ENCODE measurements at regions not wholly inside any gene's neighbourhood (a gene's known extent, or its start where the extent isn't known, plus 50 kb on each side); places are given as distances from the start of the nearest gene placed in this dataset.

DNA sequence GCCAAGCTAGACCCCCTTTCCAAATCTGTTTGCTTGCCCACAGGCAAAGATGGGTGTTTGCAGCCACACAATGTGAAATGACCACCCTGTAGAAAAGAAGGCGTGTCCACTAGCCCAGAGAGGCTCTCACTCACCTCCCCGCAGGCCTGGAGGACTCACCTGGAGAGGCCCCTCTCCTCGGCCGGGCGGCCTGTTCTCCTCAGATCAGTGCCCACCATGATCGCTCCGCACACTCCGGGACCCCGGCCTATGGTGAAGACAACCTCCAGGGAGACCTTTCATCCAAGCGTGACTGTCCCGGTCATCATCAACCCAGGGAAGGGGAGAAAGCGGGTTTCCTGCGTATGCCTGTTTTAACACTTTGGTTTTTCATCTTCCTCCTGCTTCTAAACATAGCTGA is 328.7 kb upstream of the SALL3 start:
- no peak for DNase-seq (ENCODE audit: low read depth)

GRCh38 chr18:78652001-78652545 is 327.5 kb upstream of the SALL3 start:
- no peak for DNase-seq (ENCODE audit: low read depth)

DNA sequence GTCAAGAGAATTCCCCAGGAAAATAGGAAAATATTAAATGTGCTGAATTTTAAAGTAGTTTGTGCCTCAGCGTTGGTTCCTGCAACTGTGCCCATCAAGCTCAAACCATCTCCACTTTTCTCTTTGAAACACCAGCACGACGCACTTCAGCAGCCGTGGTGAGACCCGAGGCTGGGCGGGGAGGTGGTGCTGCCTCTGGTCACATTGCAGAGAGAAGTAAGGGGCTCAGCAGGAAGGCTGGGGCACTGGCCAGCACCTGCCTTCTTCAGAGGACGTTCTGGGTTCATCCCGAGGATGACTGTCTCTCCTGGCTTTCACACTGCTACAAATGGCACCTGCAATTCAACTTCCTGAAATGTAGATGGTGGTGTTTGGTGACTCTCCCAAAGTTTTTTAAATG is 323.7 kb upstream of the SALL3 start:
- DNase-seq (ENCODE audit: low read depth): no peak

DNA sequence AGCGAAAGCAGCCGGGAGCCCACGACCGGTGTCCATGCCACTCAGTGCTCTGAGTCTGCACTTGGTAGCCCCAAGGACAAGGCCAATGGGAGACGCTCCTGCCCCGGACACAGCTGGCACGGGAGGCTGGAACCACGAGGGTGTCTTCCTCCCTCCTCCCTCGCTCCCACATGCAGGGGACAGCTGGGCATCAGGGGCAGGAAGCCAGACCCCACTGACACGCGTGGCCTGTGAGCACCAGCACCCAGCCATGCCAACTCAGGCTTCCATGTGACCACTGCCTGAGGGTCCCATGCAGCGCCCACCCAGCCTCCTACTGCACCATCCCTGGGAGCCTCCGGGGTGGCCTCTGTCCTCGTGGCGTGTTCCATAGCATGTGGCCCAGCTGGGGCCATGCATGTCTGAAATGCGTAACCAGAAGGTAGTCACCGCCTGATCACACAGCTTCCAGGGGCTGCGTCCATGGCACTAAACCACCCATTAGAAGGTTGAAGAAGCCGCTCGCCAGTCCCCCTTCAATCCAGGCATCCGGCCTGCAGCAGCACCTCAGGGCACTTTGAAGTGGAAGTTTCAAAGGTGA is 323.2 kb upstream of the SALL3 start:
- DNase-seq (ENCODE audit: low read depth): no peak

- no peak for DNase-seq (ENCODE audit: low read depth)
These were observed 321.1 kb upstream of the SALL3 start for GRCh38 chr18:78658531-78658930.

DNA sequence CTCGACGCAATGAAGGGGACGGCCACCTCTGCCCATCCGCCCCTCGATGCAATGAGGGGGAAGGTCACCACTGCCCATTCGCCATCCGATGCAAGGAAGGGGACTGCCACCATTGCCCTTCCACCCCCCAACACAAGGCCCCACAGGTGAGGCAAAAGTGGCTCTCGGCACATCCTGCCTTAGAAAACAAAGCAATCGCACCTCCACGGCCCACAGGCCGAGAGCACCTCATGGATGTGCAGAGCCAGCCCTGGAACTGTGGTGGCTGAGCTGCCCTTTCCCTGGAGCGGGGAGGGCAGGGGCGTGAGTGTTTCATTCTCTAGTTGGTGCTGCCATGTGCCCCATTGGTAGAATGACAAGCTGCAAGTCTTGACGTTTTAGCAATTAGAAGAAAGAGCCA is 320.6 kb upstream of the SALL3 start:
- no peak for DNase-seq (ENCODE audit: low read depth)

- DNase-seq (ENCODE audit: low read depth): no peak
These were observed 319.9 kb upstream of the SALL3 start for GRCh38 chr18:78659748-78660147.

- DNase-seq (ENCODE audit: low read depth): no peak
These were observed 319.3 kb upstream of the SALL3 start for GRCh38 chr18:78660311-78660710.

- DNase-seq (ENCODE audit: low read depth): no peak
These were observed 318.3 kb upstream of the SALL3 start for GRCh38 chr18:78661316-78661715.

DNA sequence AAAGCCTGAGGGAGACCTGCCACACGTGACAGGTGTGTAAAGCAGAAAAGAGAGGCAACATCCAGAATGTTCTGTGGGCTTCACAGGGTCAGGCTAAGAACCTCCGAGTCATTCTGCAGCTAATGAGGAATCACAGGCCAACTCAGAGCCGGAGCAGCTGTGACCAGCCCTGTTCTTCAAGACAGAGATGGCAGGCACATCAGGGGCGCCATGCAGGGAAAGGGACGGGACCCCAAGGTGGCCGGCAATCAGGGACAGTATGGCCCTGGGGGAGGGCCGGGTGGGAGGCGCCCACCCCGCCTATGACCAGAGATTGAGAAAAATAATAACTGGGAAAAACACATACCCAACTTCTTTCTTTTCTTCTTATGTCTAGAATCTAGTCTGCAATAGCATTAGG is 316.7 kb upstream of the SALL3 start:
- DNase-seq (ENCODE audit: low read depth): no peak

DNA sequence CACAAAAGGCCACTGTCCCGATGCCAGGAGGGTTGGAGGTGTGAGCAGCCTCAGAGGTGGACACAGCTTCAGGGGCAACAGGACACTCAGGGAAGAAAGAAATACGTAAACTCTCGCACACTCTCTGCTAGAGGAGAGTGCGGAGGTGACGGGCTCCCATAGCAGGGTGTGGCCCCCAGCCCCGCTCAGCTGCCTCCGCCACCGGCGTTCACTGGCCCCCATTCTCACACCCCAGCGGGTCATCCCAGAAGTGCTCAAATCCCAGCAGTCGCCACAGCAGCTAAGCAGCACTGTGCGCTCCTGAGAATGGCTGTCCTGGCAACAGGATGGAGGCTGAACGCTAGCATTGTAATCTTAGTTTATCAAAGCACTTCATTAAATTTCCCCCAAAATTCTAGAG is 315.6 kb upstream of the SALL3 start:
- no peak for DNase-seq (ENCODE audit: low read depth)

- no peak for DNase-seq (ENCODE audit: low read depth)
These were observed 314.8 kb upstream of the SALL3 start for GRCh38 chr18:78664848-78665247.

DNA sequence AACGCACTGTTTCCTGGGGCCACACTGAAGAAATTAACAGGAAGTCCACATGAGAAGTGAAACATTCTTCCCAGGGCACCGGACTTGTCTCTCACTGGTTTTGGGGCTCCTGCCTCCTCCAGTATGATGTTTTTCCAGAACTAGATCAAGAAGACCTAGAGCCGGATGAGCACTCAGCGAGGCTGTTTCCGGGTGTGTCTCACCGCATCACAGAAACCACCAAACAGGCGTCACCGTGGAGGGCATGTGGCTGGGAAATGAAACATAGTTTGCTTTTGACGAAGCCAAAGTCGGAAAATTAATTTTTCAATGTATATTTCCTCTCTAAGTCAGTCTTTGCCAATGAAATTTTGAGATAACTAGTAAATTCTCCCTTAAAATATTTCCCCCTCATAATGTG is 314.0 kb upstream of the SALL3 start:
- DNase-seq (ENCODE audit: low read depth): no peak

DNA sequence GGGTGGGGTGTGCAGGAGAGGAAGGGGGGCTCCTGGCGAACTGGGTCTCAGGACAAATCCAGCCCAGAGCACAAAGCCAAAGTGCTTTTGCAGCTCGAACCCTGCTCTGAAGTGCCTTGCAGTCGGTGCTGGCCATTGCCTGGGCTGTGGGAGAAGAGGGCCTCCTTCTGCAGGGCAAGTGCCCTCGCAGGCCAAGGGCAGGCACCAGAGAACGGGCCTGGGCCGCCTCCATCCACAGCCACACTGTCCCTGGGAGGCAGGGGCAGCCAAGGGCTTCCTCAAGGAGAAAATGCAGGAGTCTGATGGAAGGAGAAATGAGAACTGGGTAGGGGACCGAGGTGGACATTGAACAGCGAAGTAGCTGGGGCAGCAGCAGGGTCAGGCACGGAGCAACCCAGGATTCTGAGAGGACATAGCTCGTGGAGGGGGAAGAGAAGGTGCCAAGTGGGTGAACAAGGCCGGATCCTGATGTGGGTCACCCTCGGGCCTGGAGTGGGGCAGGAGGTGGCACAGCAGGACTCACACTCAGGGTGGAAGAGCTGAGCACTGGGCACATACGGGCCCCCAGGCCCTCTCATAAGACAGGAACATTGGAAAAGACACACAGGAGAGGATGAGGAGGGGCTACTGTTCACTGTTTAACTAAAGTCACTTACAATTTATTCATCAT is 312.8 kb upstream of the SALL3 start:
- DNase-seq (ENCODE audit: low read depth): no peak

DNA sequence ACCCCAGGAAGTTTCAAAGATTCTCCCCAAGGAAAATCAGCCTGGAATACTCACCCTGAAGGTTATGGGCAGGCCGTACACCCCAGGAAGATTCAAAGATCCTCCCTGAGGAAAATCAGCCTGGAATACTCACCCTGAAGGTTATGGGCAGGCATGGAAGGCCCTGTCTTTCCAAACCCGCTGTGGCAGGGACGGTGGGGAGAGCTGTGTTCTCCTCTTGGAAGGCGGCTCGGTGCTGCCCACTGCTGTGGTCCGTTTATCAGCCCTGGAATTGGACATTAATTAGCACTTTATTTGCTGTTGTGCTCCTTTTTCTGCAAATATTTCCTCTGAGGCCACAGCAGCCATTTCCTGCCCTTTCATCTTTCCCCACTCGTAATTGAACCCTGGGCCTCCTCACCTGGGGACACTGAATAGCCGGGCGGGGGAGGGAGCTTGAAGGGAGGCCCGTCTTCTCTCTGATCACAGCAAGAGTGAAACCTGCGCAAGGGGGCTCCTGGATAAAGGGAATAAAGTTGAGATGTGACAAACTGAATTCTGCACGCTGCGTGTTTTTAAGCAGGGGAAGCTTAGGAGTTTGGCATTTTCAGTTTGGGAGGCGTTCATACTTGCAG is 308.7 kb upstream of the SALL3 start:
- DNase-seq (ENCODE audit: low read depth): no peak

DNA sequence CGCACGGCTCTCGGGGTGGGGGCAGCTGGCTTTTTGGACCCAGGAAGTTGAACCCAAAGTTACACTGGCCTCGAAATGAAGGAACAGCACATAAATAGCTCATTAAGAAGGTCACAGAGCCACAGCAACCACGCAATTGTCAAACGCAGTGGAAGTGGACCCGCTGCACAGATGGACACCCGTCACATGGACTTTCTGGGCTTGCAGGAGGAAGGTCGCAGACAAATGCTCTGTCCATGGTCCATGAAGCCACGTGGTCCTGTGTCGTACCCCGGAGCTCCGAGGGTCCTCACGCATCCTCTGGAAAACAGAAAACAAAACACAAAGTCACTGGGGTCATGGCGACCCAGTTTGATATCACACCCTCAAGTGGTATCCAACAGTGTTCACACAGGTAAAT is 308.1 kb upstream of the SALL3 start:
- no peak for DNase-seq (ENCODE audit: low read depth)

- no peak for DNase-seq (ENCODE audit: low read depth)
These were observed 306.7 kb upstream of the SALL3 start for GRCh38 chr18:78672862-78673446.

DNA sequence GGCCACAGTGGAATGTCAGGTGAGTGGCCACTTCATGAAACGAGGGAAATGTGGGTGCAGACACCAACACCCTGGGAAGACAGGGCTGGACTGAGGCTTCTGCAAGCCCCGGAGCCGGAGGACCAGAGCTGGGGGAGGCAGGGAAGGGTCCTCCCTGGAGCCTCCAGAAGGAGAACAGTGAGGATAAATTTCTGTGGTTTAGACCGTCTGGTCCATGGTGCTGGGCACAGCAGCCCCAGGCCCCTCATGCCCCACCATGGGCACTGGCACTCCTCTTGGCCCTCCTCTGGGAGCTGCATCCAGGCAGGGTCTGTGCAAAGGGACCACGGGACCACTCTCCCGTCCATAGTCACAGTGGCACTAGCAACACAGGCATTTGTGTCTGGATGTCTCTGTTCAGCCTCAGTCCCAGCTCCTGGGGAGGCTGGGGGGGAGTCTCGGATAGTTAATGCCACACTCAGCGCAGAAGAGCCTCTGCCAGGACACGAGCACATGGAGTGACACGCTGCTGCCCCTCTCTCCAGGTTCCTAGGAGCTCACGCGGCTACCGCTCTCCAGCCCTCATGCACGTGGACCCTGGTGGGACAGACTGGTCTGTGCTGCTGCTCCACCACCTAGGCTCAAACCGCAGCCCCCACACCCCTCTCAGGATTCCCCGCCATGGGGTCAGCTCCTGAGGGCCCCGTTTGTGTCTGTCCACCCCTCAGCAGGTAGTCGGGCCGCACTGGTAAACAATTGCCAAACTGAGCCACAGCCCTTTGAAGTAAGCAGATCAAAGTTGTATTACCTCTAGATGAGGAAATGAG is 305.9 kb upstream of the SALL3 start:
- no peak for DNase-seq (ENCODE audit: low read depth)

DNA sequence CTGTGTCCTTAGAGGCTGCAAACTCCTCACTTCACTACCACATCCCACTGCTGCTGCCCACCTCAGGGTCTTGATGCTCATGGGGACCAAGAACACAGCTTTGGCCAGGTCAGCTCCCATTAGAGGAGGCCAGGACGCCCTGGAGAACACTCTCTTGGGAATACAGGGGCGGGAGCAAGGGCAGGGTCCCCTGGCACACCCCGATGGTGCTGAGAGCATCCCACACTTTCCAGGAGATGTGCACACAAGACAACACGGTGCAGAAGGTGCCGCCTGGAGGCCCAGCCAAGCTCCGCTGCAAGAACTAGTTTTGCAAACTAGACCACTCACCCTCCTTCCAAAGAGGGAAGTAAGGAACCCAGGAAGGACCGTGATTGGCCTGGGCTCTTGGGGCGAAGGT is 304.4 kb upstream of the SALL3 start:
- no peak for DNase-seq (ENCODE audit: low read depth)

DNA sequence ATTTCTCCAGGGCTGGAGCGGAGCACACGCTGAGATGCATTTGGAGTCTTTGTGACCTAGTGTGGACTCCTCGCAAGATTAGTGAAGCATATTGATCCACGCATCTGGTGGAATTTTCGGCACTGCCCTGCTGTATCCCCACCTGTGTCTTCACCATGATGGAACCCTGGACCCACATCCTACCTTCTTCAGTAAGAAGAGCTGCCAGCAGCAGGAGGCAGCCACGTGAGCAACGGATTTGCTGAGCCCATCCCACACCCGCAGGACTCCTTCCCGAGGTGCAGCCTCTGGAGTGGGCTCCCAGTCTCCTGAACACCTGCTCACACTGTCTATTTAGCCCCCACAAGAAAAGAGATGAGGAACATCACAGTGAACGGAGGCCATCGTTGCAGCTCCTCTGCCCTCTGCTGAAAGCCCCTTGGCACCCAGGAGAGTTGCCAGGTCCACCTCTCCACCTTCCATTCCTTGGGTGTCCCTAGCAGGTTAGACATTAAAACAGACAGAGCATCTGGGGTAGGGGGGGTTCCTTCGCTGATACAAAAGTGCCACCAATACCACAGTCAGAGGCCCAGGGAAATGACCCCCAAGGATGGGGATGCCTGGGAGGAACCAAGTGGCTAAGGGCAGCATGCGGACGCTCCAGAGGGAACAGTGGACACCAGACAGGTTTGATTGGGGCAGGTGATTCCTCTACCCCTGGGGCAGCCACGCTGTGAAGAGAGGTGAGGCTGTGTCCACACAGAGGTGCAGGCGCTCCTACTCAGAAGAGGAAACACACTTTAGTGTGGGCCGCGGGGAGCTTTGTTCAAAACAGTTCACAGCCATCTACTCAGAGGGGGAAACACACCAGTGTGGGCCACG is 302.8 kb upstream of the SALL3 start:
- DNase-seq (ENCODE audit: low read depth): no peak

Measured in CMK (cell line).